Sigmoid colon (tissue), 4 donors: ENCODE measurements at regions not wholly inside any gene's neighbourhood (a gene's known extent, or its start where the extent isn't known, plus 50 kb on each side); places are given as distances from the start of the nearest gene placed in this dataset.

ENCODE experiments used
- POLR2A ChIP-seq, 2 donors: fragments of 450-650 bp; IDR thresholded peaks; one replicate each; pipeline ENCODE4 v1.6.1; 2016; ENCODE audit warnings: antibody characterized with exemption in 2 of 2, mild to moderate bottlenecking in 2 of 2, moderate library complexity in 2 of 2
- POLR2AphosphoS5 ChIP-seq, 4 donors: sonication (generic); formaldehyde crosslinking; IDR thresholded peaks; one replicate each; pipeline ENCODE4 v1.6.1; 2017; ENCODE audit warnings: antibody characterized with exemption in 4 of 4
- TF ChIP-seq, protein P1 (sequence below), 4 experiments: fragments of 450-650 bp in 3 of 4; fragments of 200-600 bp in 1 of 4; IDR thresholded peaks; one replicate each; pipeline ENCODE4 v1.5.1; 2016 to 2019; ENCODE audit warnings: antibody characterized with exemption in 4 of 4, mild to moderate bottlenecking in 3 of 4, moderate library complexity in 2 of 4

DNA sequence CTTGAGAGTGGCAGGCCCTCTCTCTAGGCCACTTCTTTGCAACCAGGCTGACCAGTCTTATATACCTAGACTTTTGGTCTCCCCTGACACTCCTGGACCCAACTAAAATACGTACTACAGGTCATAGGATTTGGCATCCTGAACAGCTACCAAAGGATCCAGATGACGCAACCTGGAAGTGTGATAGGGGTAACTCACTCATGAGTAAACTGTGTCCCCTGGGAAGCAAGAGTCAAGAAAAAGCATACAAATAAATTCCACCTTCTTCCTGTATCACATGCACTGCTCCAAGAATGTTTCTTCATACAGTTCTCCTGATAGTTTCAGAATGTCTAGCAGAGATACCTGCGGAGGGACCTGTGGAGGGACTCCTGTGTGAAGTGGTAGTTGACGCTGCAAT is 172.3 kb downstream of the MDFIC start:
- no peak for TF ChIP-seq POLR2AphosphoS5 (IDR thresholded peaks at IDR 0.05)
- TF ChIP-seq, protein P1, sequence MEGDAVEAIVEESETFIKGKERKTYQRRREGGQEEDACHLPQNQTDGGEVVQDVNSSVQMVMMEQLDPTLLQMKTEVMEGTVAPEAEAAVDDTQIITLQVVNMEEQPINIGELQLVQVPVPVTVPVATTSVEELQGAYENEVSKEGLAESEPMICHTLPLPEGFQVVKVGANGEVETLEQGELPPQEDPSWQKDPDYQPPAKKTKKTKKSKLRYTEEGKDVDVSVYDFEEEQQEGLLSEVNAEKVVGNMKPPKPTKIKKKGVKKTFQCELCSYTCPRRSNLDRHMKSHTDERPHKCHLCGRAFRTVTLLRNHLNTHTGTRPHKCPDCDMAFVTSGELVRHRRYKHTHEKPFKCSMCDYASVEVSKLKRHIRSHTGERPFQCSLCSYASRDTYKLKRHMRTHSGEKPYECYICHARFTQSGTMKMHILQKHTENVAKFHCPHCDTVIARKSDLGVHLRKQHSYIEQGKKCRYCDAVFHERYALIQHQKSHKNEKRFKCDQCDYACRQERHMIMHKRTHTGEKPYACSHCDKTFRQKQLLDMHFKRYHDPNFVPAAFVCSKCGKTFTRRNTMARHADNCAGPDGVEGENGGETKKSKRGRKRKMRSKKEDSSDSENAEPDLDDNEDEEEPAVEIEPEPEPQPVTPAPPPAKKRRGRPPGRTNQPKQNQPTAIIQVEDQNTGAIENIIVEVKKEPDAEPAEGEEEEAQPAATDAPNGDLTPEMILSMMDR (IDR thresholded peaks at IDR 0.05), result no peak
- TF ChIP-seq POLR2A (IDR thresholded peaks at IDR 0.05), result no peak
